ENCODE measurements at regions not wholly inside any gene's neighbourhood (a gene's known extent, or its start where the extent isn't known, plus 50 kb on each side); places are given as distances from the start of the nearest gene placed in this dataset.
"Not testable (repeated sequence)": the region's sequence is repeated elsewhere in the genome, so short reads cannot be mapped to it uniquely, and the experiment has no call there.

GRCh38 chr6:57708061-57708460 lies 390.6 kb downstream of the PRIM2 start:
- DNase-seq, result not testable (repeated sequence)

GRCh38 chr6:57722546-57722945 lies 405.1 kb downstream of the PRIM2 start:
- DNase-seq, result not testable (repeated sequence)

DNA sequence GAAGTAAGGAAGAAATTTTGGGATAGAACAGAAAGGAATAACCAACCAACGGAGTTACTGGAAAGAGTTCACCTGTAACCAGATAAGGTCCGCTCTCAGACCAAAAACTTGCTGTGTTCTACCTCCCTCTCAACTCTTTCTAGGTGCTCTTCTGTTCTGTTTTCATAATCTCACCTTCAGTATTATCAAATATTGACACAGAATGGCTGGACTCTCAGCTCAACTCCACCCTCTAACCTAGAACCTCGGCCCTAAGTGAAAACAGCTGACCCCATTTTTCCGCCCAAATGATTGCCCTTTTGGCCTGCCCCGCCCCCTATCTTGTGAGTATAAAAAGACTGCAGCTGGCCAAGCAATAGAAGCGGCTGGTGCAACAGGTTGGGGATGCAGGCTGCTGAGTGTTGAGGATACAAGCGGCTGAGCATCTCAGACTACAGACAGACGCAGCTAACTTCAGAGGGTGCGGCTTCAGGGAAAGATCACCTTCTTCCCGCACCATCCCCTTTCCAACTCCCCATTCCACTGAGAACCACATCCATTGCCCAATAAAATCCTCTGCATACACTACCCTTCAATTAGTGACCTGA lies 406.5 kb downstream of the PRIM2 start:
- not testable (repeated sequence) for DNase-seq

- not testable (repeated sequence) for DNase-seq
Observed at GRCh38 chr6:57729407-57729806, 412.0 kb downstream of the PRIM2 start.

GRCh38 chr6:57730726-57731125 lies 413.3 kb downstream of the PRIM2 start:
- peak; percentile 24 for DNase-seq

- DNase-seq, result not testable (repeated sequence)
Observed at GRCh38 chr6:57747716-57748115, 430.3 kb downstream of the PRIM2 start.

- DNase-seq, result not testable (repeated sequence)
Observed at GRCh38 chr6:57759850-57760249, 442.4 kb downstream of the PRIM2 start.

DNA sequence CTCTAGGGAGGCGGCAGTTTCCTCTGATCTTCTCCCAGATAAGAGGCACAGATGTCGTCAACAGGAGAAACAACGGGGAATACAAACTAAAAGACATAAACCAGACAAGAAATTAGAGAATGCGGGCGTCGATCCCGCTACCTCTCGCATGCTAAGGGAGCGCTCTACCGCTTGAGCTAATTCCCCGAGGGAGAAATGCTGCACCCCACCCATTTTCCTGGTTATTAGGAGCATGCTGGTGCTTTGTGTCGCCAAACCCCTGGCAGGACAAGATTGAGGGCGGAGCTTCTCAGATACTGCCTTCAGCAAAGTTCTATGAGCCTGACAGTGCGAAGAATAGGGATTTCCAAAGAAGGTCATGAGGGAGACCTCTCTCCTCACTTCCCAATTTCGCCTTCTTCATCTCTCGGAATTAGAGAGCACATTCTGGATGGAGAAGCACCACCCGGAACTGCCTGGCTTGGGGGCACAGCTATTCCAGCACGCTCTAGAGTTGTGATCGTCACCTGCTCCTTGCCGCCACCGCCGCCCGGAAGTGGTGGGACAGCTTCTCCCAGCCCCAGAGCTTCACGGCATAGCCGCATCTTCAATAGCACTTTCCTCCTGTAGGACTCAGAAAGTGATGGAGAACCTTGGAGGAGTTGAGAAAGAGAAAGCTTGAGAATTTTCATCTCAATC lies 475.4 kb downstream of the PRIM2 start:
- DNase-seq, result not testable (repeated sequence)

GRCh38 chr6:57793398-57793762 lies 475.9 kb downstream of the PRIM2 start:
- not testable (repeated sequence) for DNase-seq

DNA sequence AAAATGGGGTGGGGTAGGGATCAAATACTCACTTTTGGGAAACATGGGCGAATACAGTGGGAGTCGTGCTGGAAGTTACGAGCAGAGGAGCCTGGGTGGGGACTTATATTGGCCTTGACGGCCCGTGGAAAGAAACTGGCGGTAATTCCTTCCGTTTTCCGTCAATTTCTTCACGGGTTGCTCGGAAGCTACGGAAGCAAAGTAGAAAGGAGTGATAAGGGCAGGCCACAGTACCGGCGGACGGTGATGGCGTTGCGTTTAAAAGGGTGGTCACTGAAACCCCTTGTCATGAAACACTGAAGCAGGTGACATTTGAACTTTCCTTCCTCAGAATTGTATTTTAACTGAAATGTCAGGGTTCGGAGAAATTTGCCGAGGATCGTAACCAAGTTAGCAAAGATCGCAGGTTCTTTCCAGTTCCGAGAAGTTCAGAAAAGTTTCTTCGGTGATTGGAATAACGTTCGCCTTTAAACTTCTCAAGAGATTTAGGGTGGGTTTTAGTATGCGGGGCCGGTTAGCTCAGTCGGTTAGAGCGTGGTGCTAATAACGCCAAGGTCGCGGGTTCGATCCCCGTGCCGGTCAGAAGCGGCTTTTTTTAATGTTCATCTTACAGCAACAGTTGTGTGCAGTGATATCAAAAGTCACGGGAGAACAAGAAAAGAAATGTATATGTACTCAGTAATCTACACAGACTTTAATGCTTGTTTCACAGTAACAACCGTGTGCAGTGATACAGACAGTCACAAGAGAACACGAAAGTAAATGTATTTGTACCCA lies 482.5 kb downstream of the PRIM2 start:
- DNase-seq, result not testable (repeated sequence)

DNA sequence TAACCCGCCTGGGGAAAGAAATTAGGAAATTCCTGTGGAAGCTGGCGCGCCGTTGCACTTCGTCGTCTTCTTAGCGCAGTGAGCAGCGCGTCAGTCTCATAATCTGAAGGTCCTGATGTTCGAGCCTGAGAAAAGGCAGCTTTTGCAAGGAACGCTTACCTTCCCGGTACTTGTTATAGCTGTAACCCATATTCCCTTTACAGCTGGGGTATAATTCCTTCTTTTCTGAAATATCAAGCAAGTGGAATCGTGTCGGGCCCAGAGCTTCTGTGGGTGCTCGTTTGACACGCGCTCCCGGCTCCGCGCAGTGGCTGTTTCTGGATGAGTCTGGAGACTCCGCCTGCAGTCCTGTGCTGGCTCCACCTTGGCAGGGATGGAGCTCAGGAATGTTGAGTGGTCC lies 491.2 kb downstream of the PRIM2 start:
- DNase-seq, result not testable (repeated sequence)

DNA sequence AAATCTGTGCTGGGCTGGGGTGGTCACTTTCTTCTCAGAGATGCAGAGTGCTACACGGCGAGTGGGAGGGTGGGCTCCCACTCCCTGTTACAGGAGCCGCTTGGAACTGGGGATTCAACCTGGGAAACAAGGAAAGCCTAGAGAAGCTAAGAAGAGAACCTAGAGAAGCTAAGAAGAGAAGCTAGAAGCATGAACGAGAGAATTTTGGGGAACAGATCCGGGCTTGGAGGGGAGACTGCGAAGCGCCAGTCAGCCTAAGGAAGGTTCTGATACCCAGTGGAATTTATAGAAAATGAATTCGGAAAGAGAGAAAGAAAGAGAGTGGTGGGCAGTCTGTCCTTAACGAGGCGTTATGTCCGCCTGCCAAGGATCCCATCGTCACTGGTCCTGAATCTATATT lies 492.0 kb downstream of the PRIM2 start:
- DNase-seq, result not testable (repeated sequence)

DNA sequence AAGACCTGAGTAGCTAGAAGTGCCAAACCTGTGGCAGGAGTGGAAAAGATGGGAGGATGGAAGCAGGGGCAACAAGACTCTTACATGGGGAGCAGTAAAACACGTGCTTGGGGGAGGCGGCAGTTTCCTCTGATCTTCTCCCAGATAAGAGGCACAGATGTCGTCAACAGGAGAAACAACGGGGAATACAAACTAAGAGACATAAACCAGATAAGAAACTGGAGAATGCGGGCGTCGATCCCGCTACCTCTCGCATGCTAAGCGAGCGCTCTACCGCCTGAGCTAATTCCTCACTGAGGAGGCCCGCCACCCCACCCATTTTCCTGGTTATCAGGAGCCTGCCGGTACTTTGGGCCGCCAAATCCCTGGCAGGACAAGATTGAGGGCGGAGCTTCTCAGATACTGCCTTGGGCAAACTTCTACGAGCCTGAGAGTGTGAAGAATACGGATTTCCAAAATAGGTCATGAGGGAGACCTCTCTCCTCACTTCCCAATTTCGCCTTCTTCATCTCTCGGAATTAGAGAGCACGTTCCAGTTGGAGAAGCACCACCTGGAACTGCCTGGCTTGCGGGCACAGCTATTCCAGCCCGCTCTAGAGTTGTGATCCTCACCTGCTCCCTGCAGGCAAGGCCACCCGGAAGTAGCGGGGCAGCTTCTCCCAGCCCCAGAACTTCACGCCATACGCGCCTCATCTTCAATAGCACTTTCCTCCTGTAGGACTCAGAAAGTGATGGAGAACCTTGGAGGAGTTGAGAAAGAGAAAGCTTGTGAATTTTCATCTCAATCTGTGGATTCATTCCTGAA lies 496.0 kb downstream of the PRIM2 start:
- DNase-seq, result not testable (repeated sequence)

DNA sequence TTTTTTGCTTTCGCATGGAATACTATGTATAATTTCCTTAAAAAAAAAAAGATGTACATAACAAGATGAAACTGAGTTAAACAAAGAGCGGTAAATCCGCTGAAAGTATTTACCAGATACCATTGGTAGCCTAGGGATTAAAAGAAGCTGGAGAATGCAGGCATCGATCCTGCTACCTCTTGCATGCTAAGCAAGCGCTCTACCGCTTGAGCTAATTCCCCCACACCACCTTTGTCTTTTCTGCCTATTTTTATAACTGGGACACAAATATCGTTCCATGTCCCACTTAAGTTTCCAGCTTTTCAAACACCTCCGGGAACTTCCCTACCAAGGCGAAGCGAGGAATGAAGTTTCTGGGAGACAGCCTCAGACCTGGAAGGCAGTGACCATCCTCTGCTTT lies 498.4 kb downstream of the PRIM2 start:
- DNase-seq, result not testable (repeated sequence)

DNA sequence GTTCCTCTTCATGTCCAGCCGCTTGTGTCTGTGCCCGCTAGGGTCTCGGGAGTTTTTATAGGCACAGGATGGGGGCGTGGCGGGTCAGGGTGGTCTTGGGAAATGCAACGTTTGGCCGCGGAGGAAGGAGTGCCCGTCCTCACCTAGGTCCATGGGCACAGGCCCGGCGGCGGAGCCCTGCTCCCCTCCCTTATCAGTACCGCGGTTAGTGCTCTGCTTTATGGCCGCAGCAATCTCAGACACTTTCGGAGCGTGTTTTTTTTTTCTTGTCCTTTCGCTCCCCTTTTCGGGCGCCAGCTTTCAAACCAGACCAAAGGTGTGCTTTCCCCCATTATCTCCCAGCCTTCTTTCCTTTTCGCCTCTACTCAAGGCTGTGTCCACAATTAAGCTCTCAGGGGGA lies 503.9 kb downstream of the PRIM2 start:
- DNase-seq, result not testable (repeated sequence)

GRCh38 chr6:57822448-57822847 lies 505.0 kb downstream of the PRIM2 start:
- DNase-seq, result not testable (repeated sequence)

DNA sequence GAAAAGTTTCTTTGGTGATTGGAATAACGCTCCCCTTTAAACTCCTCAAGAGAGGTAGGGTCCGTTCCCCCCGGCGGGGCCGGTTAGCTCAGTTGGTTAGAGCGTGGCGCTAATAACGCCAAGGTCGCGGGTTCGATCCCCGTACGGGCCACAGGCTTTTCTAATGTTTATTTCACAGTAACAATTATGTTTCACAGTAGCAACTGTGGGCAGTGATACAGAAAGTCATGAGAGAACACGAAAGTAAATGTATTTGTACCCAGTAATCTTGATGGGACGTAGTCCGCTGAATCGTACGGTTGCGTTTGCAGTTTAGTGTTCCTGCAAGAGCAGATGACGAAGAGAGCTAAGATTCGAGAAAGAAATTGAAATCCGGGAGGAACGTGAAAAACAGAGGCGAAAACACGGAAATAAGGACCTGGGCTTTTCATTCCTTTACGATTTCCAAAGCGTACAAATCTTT lies 505.5 kb downstream of the PRIM2 start:
- no peak for DNase-seq

GRCh38 chr6:57837622-57838209 lies 520.3 kb downstream of the PRIM2 start:
- peak; percentile 26 for DNase-seq

GRCh38 chr6:57841551-57841950 lies 524.1 kb downstream of the PRIM2 start:
- not testable (repeated sequence) for DNase-seq

DNA sequence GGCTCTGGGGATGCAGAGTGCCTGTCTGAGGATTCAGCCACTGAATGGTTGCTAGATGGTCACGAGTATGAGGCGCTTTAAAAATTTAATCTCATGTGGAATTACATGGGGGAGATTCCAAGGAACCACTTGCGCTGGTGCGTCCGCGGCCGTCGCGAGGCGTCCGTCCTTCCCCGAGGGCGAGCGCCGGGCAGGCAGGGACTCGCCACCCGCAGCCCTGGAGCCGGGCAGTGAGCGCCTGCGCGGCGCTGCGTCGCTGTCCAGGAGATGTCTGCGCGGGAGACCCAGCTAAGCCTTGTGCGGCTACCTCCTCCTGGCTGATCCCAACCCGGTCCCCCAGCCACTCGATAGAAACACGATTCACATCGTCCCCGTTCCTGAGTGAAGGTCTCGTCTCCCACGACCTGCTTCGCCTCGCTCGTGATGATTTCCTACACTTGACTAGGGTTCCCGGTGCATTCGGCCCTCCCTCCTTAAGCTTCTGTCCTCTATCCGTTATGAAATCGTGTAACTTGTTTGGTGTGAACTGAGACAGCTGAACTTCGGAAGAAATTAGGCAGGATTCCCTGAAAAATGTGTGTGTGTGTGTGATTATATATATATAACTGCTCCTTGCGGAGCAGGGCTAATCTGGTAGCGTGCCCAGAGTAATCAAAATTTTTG lies 536.4 kb downstream of the PRIM2 start:
- DNase-seq, result peak; percentile 2

DNA sequence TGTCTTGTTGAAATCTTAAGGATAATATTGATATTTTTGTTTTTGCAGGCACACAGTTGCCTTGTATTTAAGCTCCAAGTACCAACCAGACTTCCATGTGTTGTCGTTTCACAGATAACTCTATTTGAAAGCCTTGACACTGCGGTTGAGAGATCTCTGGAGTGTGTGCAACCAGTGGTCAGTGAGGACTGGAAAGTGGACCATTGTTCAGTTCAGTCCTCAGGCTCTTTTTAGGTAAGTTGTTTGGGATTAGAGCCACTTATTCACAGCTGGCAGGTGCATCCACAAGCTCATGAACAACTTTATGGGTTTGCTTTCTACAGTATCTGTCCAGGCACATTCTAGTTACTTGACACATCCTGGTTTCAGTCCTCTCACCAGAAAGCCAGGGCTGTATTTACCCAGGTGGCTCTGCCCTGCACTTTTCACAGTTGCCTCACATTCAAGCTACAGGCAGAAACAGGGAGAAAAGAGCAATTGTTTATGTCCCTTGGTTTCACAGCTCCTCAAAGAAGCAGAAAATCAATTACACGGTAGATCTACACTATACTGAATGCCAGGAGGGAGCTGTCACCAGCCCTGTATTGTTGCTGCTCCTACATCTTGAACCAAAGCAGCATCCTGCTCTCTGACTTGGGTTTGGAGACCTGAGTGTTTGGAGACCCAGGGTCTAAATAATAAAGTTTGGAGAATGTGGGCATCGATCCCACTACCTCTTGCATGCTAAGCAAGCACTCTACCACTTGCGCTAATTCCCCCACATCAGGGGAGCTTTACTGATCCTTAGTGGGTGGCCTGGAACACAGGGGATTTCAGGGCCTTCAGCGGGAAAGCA lies 543.3 kb downstream of the PRIM2 start:
- not testable (repeated sequence) for DNase-seq
